Naive thymus-derived CD4-positive, alpha-beta T cell (primary cell): ENCODE measurements at regions not wholly inside any gene's neighbourhood (a gene's known extent, or its start where the extent isn't known, plus 50 kb on each side); places are given as distances from the start of the nearest gene placed in this dataset.

ENCODE experiments used
- ATAC-seq: fragments of 150-1000 bp; cut with Tn5 transposase; 2 replicates; pipeline ENCODE4 v1.10.0; 2021; ENCODE audit warnings: mild to moderate bottlenecking, moderate library complexity
- CTCF ChIA-PET: fragments of 350-600 bp; sonication (Branson Sonifier 250); formaldehyde crosslinking; loops from one replicate; lab custom pipeline; 2021; ENCODE audit warnings: antibody characterized with exemption; lab: Charles Lee
- POLR2A ChIA-PET: fragments of 350-600 bp; sonication (Branson Sonifier 250); formaldehyde crosslinking; loops from one replicate; lab custom pipeline; 2021; ENCODE audit warnings: antibody characterized with exemption, inconsistent platforms; lab: Charles Lee
- DNase-seq, 9 donors: peaks; one replicate each; pipeline versions ENCODE4 v3.0.0 to v3.0.0-alpha.2; 2020 to 2022; ENCODE audit warnings: mixed read lengths in 1 of 9
- H3K27ac ChIP-seq: one replicate; pipeline ENCODE4 v1.7.0; 2013; ENCODE audit warnings: mild to moderate bottlenecking, low read depth, low read length, moderate library complexity
- H3K27me3 ChIP-seq, 2 donors: one replicate each; pipeline ENCODE4 v1.7.0; 2013; ENCODE audit warnings: low read length in 2 of 2, mild to moderate bottlenecking in 2 of 2, moderate library complexity in 2 of 2; ENCODE audit not compliant: control insufficient read depth in 2 of 2, insufficient read depth in 2 of 2
- H3K36me3 ChIP-seq, 3 experiments: 1 replicate in 2 of 3; 2 replicates in 1 of 3; pipeline ENCODE4 v1.7.0; 2013; ENCODE audit warnings: low read length in 3 of 3, mild to moderate bottlenecking in 3 of 3, moderate library complexity in 1 of 3; ENCODE audit not compliant: insufficient read depth in 3 of 3, control insufficient read depth in 2 of 3
- H3K4me1 ChIP-seq, 2 donors: one replicate each; pipeline ENCODE4 v1.7.0; 2013; ENCODE audit warnings: low read length in 2 of 2, mild to moderate bottlenecking in 2 of 2, moderate library complexity in 1 of 2; ENCODE audit not compliant: control insufficient read depth in 2 of 2, insufficient read depth in 2 of 2
- H3K4me3 ChIP-seq: 2 replicates; pipeline ENCODE4 v1.7.0; 2013; ENCODE audit warnings: mild to moderate bottlenecking, low read length
- H3K9me3 ChIP-seq, 3 experiments: 1 replicate in 2 of 3; 2 replicates in 1 of 3; pipeline ENCODE4 v1.7.0; 2013; ENCODE audit warnings: low read length in 3 of 3; ENCODE audit not compliant: control insufficient read depth in 2 of 3
- H3K27ac Mint-ChIP-seq, 9 donors: one replicate each; pipeline ENCODE4 v1.8.0; 2020 to 2022; ENCODE audit warnings: mixed read lengths in 9 of 9, mild to moderate bottlenecking in 8 of 9, moderate library complexity in 5 of 9, inconsistent platforms in 2 of 9
- H3K27me3 Mint-ChIP-seq, 5 donors: one replicate each; pipeline ENCODE4 v1.8.0; 2021 to 2022; ENCODE audit warnings: mixed read lengths in 5 of 5, mild to moderate bottlenecking in 1 of 5
- H3K36me3 Mint-ChIP-seq, 5 donors: one replicate each; pipeline ENCODE4 v1.8.0; 2020 to 2022; ENCODE audit warnings: mixed read lengths in 5 of 5, mild to moderate bottlenecking in 3 of 5, inconsistent platforms in 1 of 5
- H3K4me1 Mint-ChIP-seq, 7 donors: one replicate each; pipeline ENCODE4 v1.8.0; 2020 to 2022; ENCODE audit warnings: mixed read lengths in 7 of 7, mild to moderate bottlenecking in 3 of 7, inconsistent platforms in 1 of 7
- H3K4me3 Mint-ChIP-seq, 10 donors: one replicate each; pipeline ENCODE4 v1.8.0; 2020 to 2022; ENCODE audit warnings: mild to moderate bottlenecking in 10 of 10, mixed read lengths in 10 of 10, moderate library complexity in 6 of 10, inconsistent platforms in 2 of 10
- H3K9me3 Mint-ChIP-seq, 11 donors: one replicate each; pipeline ENCODE4 v1.8.0; 2020 to 2022; ENCODE audit warnings: mixed read lengths in 11 of 11, mild to moderate bottlenecking in 4 of 11, inconsistent platforms in 1 of 11, moderate library complexity in 1 of 11
- intact Hi-C, 2 donors: fragments of 100-400 bp; cut with micrococcal nuclease; formaldehyde crosslinking; loops; one replicate each; pipeline ENCODE4 v1.15.1; 2023

DNA sequence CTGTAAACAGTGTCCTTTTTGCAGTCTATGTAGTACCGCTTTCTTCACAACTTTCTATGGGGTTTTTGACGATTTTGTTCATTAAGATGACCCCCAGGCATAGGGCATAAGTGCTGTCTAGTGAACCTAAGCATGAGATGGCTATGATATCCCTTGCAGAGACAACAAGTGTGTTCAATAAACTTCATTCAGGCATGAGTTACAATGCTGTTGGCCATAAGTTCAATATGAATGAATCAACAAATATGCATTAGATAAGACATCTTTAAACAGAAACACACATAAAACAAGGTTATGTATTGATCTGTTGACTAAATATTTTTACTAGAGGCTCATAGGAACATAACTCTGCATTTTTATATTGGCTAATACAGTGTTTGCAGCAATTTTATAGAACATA, 1322.0 kb downstream of the ARAP2 start:
- ChIA-PET POLR2A (no interaction called here), CTCF (no interaction called here)
- no peaks in the 10 kb centered on the region for H3K36me3 ChIP-seq
- Mint-ChIP-seq H3K36me3 (no peaks in the 10 kb centered on the region), H3K4me3 (no peak overlapping the region), H3K4me1 (no peaks in the 10 kb centered on the region), H3K27ac (no peak overlapping the region), H3K27me3 (no peaks in the 10 kb centered on the region), H3K9me3 (peaks cover 0 to 27% (median 5%) of the 10 kb centered on the region in 11 donors)
- no peak overlapping the region for H3K4me3 ChIP-seq
- no peak for DNase-seq
- no peak overlapping the region for H3K27ac ChIP-seq
- H3K4me1 ChIP-seq = no peaks in the 10 kb centered on the region
- no peaks in the 10 kb centered on the region for H3K27me3 ChIP-seq
- ATAC-seq = no peak
- H3K9me3 ChIP-seq = no peaks in the 10 kb centered on the region
- intact Hi-C loops = no loop called here

DNA sequence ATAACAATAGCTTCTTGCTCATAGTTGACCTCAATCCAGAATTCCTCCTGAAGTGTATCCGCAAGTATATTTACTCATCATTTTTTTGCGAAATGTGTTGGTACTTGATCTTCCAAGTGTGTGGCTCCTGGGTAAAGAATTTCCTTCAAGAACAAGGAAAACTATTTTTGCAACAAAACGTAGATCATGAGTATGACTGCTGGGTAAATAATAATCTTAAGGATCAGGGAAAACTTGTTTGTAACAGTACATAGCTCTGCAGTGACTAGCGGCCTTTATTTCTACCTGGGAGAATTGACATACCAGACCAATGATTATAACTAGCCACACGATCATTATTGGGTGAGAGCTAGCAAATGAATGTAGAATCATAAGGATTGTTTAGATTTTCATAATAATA, 1311.7 kb downstream of the ARAP2 start:
- Mint-ChIP-seq H3K36me3 (no peaks in the 10 kb centered on the region), H3K4me3 (no peak overlapping the region), H3K4me1 (no peaks in the 10 kb centered on the region), H3K27me3 (no peaks in the 10 kb centered on the region), H3K9me3 (peaks cover 0 to 18% (median 4%) of the 10 kb centered on the region in 11 donors), H3K27ac (no peak overlapping the region)
- H3K9me3 ChIP-seq = no peaks in the 10 kb centered on the region
- H3K4me1 ChIP-seq = no peaks in the 10 kb centered on the region
- ATAC-seq (no peak), DNase-seq (no peak)
- no peaks in the 10 kb centered on the region for H3K27me3 ChIP-seq
- POLR2A ChIA-PET = no interaction called here
- H3K36me3 ChIP-seq = no peaks in the 10 kb centered on the region
- intact Hi-C loops = no loop called here
- no peak overlapping the region for H3K4me3 ChIP-seq
- H3K27ac ChIP-seq = no peak overlapping the region
- CTCF ChIA-PET = no interaction called here

DNA sequence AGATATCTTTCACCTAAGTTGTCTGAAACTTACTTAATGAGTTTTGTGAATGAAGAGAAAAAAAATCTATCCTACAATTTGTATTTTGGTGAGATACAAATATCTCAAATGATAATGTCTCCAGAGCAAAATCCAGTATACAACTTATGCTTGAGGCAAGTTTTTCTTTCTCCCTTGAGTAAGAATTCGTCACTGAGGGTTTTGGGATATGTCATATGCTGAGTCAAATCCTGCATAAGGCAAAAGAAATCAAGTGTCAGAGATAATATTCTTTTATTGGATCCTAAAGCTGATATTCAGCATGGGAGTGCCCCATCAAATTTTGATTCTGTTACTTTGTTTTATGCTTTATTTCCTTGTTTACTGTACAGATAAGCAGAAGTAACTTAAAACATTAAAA, 1308.6 kb downstream of the ARAP2 start:
- Mint-ChIP-seq H3K9me3 (peaks cover 0 to 11% (median 3%) of the 10 kb centered on the region in 11 donors), H3K27ac (no peak overlapping the region), H3K4me1 (no peaks in the 10 kb centered on the region), H3K4me3 (no peak overlapping the region), H3K36me3 (no peaks in the 10 kb centered on the region), H3K27me3 (no peaks in the 10 kb centered on the region)
- Histone ChIP-seq H3K27ac (no peak overlapping the region), H3K4me3 (no peak overlapping the region), H3K36me3 (no peaks in the 10 kb centered on the region), H3K9me3 (no peaks in the 10 kb centered on the region), H3K27me3 (no peaks in the 10 kb centered on the region), H3K4me1 (no peaks in the 10 kb centered on the region)
- no peak for ATAC-seq
- no peak for DNase-seq
- intact Hi-C loops = no loop called here
- POLR2A ChIA-PET = no interaction called here
- CTCF ChIA-PET = no interaction called here

DNA sequence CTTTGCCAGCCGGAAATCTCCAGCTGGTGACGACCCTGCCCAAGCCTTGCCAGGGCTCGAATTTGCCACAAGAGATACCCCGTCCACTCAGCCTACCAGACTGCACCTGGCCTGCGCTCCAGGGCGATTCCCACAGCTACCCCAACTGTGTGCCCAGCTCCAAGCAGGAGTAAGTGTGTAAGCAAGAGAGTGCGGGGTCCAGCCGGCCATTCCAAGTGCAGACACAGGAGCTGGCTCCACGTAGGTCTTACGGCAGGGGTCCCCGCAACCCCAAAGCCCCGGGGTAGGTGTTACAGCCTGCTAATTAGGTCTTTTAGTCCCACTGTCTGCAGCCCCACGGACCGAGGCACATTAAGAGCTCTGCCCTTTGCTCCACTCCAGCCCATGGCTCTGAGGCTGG, 1305.2 kb downstream of the ARAP2 start:
- no peaks in the 10 kb centered on the region for H3K36me3 Mint-ChIP-seq
- Histone ChIP-seq H3K36me3 (no peaks in the 10 kb centered on the region), H3K27me3 (no peaks in the 10 kb centered on the region), H3K4me3 (no peak overlapping the region), H3K9me3 (no peaks in the 10 kb centered on the region), H3K4me1 (no peaks in the 10 kb centered on the region), H3K27ac (no peak overlapping the region)
- ATAC-seq = no peak
- intact Hi-C loops = no loop called here
- no peak overlapping the region for H3K4me3 Mint-ChIP-seq
- peaks cover 0 to 8% (median 0%) of the 10 kb centered on the region in 11 donors for H3K9me3 Mint-ChIP-seq
- ChIA-PET CTCF (no interaction called here), POLR2A (no interaction called here)
- no peaks in the 10 kb centered on the region for H3K4me1 Mint-ChIP-seq
- H3K27me3 Mint-ChIP-seq = no peaks in the 10 kb centered on the region
- H3K27ac Mint-ChIP-seq = no peak overlapping the region
- DNase-seq = no peak

DNA sequence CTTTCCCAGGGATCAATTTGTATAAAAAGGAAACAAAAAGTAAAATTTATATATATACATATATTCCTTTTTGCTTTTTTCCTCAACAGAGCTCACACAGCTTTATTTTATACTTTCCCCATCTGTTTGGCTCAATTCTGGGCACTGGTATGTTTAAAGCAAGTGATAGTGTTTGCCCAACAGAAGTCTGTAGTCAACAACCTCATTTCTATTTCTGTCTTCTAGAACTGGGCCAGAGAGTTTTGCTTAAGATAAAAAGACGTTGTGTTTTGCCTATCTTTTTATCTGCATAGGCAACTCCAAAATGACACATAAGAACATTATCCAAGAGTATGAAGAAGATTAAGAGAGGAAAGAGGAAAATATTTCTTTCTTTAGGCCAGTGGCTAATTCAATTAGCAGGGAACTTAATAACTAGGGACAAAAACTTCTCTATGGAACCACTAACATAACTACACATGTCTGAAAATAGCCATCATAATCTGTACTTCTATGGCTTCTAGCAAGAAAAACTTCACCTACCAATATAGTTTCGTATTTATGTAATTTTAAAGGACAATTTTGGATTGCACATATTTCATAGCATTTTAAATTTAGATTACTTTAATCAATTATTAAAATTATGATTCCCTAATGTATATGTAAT, 1300.5 kb downstream of the ARAP2 start:
- intact Hi-C loops = no loop called here
- no peaks in the 10 kb centered on the region for H3K36me3 ChIP-seq
- H3K27me3 ChIP-seq = no peaks in the 10 kb centered on the region
- DNase-seq (no peak), ATAC-seq (no peak)
- CTCF ChIA-PET = no interaction called here
- POLR2A ChIA-PET = no interaction called here
- no peak overlapping the region for H3K4me3 ChIP-seq
- no peaks in the 10 kb centered on the region for H3K27me3 Mint-ChIP-seq
- no peaks in the 10 kb centered on the region for H3K4me1 ChIP-seq
- no peak overlapping the region for H3K27ac ChIP-seq
- H3K27ac Mint-ChIP-seq = no peak overlapping the region
- H3K9me3 ChIP-seq = no peaks in the 10 kb centered on the region
- H3K4me1 Mint-ChIP-seq = no peaks in the 10 kb centered on the region
- no peaks in the 10 kb centered on the region for H3K36me3 Mint-ChIP-seq
- H3K9me3 Mint-ChIP-seq = peaks cover 0 to 27% (median 3%) of the 10 kb centered on the region in 11 donors
- no peak overlapping the region for H3K4me3 Mint-ChIP-seq

DNA sequence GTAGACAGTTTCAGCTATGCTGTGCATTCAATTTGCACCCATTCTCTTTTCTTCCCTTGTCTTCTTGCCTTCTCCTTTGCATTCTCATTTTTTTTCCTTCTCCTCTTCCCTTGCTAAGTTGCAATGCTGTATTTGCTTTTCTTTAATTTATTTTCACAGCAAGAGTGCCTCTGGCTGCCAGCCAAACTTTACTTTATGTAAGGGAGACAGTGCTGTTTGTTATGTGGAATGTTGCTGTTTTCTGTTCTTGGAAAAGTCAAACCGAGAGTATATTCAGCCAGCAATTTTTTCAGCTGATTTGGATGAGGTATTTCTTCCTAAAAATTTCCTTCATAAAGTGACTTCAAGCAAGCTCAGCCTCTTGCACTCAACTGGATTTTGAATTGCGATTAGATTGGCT, 1293.4 kb downstream of the ARAP2 start:
- Mint-ChIP-seq H3K4me3 (no peak overlapping the region), H3K4me1 (no peaks in the 10 kb centered on the region), H3K9me3 (peaks cover 0 to 32% (median 0%) of the 10 kb centered on the region in 11 donors), H3K36me3 (no peaks in the 10 kb centered on the region), H3K27ac (no peak overlapping the region), H3K27me3 (no peaks in the 10 kb centered on the region)
- ATAC-seq = no peak
- DNase-seq = no peak
- no peaks in the 10 kb centered on the region for H3K36me3 ChIP-seq
- no peak overlapping the region for H3K27ac ChIP-seq
- no peak overlapping the region for H3K4me3 ChIP-seq
- intact Hi-C loops = no loop called here
- H3K9me3 ChIP-seq = peaks cover 0 to 3% (median 0%) of the 10 kb centered on the region in 3 experiments
- ChIA-PET CTCF (no interaction called here), POLR2A (no interaction called here)
- no peaks in the 10 kb centered on the region for H3K4me1 ChIP-seq
- no peaks in the 10 kb centered on the region for H3K27me3 ChIP-seq

DNA sequence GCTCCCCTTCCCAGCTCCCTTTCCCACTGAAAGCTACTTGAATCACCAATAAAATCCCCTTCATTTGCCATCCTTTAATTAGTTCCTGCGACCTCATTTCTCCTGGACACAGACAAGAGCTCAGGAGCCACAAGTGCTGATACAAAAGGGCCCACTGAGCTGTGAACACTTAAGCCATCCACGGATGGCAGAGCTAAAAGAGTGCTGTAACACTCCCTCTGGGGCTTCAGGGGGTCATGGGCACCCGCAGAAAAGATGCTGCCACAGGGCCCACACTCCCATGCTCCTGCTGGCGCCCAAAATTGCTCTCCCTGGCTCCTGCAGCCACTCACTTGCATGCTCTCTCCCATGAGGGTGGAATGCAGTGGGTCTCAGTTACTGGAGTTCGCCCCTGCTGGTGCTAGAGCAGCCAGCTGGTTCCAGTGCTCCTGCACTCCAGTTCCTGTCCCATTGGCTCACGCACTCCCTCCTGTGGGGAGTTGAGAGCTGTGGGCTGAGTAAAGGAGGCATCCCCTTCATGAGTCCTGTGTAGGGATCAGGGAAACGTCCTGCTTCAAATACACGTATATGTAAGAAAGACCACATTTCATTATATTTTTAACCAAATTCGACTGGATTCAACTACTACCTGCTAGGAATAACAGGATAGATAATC, 1291.0 kb downstream of the ARAP2 start:
- ATAC-seq (no peak), DNase-seq (no peak)
- POLR2A ChIA-PET = no interaction called here
- no peaks in the 10 kb centered on the region for H3K36me3 Mint-ChIP-seq
- Histone ChIP-seq H3K4me3 (no peak overlapping the region), H3K27me3 (no peaks in the 10 kb centered on the region), H3K4me1 (no peaks in the 10 kb centered on the region), H3K36me3 (no peaks in the 10 kb centered on the region), H3K9me3 (peaks cover 0 to 5% (median 0%) of the 10 kb centered on the region in 3 experiments), H3K27ac (no peak overlapping the region)
- CTCF ChIA-PET = no interaction called here
- no peak overlapping the region for H3K27ac Mint-ChIP-seq
- peaks cover 0 to 31% (median 2%) of the 10 kb centered on the region in 11 donors for H3K9me3 Mint-ChIP-seq
- H3K4me3 Mint-ChIP-seq = no peak overlapping the region
- no peaks in the 10 kb centered on the region for H3K27me3 Mint-ChIP-seq
- H3K4me1 Mint-ChIP-seq = no peaks in the 10 kb centered on the region
- intact Hi-C loops = no loop called here
